Keratinocyte (primary cell): ENCODE measurements at regions not wholly inside any gene's neighbourhood (a gene's known extent, or its start where the extent isn't known, plus 50 kb on each side); places are given as distances from the start of the nearest gene placed in this dataset.

Experiments used
- DNase-seq: peaks from one replicate; pipeline ENCODE4 v3.0.0-alpha.2; 2011; ENCODE audit warnings: low read depth, missing footprints, low spot score
- FAIRE-seq: peaks from 2 replicates; lab custom pipeline; 2011; peaks lifted over from hg19 to GRCh38; lab: Jason Lieb, UNC
- H2AFZ ChIP-seq: 2 replicates; pipeline ENCODE4 v1.6.0; 2012; ENCODE audit warnings: low read length, control low read depth, inconsistent platforms; ENCODE audit not compliant: control insufficient read depth
- H3K27ac ChIP-seq: 2 replicates; pipeline ENCODE4 v1.5.1; 2011; ENCODE audit warnings: low read length; ENCODE audit not compliant: control insufficient read depth, insufficient read depth
- H3K27me3 ChIP-seq: 3 replicates; pipeline ENCODE4 v1.6.0; 2011; ENCODE audit warnings: low read length; ENCODE audit not compliant: control insufficient read depth, insufficient read depth; ENCODE audit errors: extremely low read depth
- H3K36me3 ChIP-seq, 2 experiments: 2 replicates in 1 of 2; 3 replicates in 1 of 2; pipeline ENCODE4 v1.5.1; 2011; ENCODE audit warnings: low read length in 2 of 2, mild to moderate bottlenecking in 1 of 2; ENCODE audit not compliant: control insufficient read depth in 2 of 2, insufficient read depth in 2 of 2; ENCODE audit errors: extremely low read depth in 1 of 2
- H3K4me1 ChIP-seq: 3 replicates; pipeline ENCODE4 v1.5.1; 2011; ENCODE audit warnings: low read length; ENCODE audit not compliant: control insufficient read depth, insufficient read depth; ENCODE audit errors: extremely low read depth
- H3K4me2 ChIP-seq: 3 replicates; pipeline ENCODE4 v1.6.0; 2011; ENCODE audit warnings: low read depth, low read length; ENCODE audit not compliant: control insufficient read depth, insufficient read depth; ENCODE audit errors: extremely low read depth
- H3K4me3 ChIP-seq, 3 experiments: fragments of 200-600 bp in 1 of 3; sonication (generic) in 1 of 3; 2 replicates in 2 of 3; 3 replicates in 1 of 3; pipeline ENCODE4 v1.5.1; 2011 to 2016; ENCODE audit warnings: low read length in 3 of 3, mild to moderate bottlenecking in 3 of 3, control low read depth in 2 of 3, inconsistent platforms in 1 of 3, low read depth in 1 of 3, mixed read lengths in 1 of 3, mixed run types in 1 of 3, moderate library complexity in 1 of 3; ENCODE audit not compliant: control insufficient read depth in 2 of 3, insufficient read depth in 2 of 3; ENCODE audit errors: extremely low read depth in 1 of 3
- H3K79me2 ChIP-seq: 2 replicates; pipeline ENCODE4 v1.6.0; 2012; ENCODE audit warnings: low read length; ENCODE audit not compliant: control insufficient read depth, insufficient read depth
- H3K9ac ChIP-seq: 3 replicates; pipeline ENCODE4 v1.6.0; 2011; ENCODE audit warnings: low read length; ENCODE audit not compliant: control insufficient read depth, insufficient read depth; ENCODE audit errors: extremely low read depth
- H3K9me1 ChIP-seq: 3 replicates; pipeline ENCODE4 v1.6.0; 2011; ENCODE audit warnings: low read length; ENCODE audit not compliant: control insufficient read depth, insufficient read depth; ENCODE audit errors: extremely low read depth
- H3K9me3 ChIP-seq: 2 replicates; pipeline ENCODE4 v1.5.1; 2012; ENCODE audit warnings: low read depth, low read length; ENCODE audit not compliant: control insufficient read depth
- H4K20me1 ChIP-seq: 3 replicates; pipeline ENCODE4 v1.6.0; 2011; ENCODE audit warnings: low read length; ENCODE audit not compliant: control insufficient read depth, insufficient read depth; ENCODE audit errors: extremely low read depth
- CTCF ChIP-seq, 3 experiments: IDR thresholded peaks in 1 of 3; conservative IDR thresholded peaks in 1 of 3; optimal IDR thresholded peaks in 1 of 3; 2 replicates in 2 of 3; 3 replicates in 1 of 3; pipeline versions ENCODE3 to v1.5.1; 2011; ENCODE audit warnings: low read length in 3 of 3, mild to moderate bottlenecking in 3 of 3, moderate library complexity in 2 of 3, control low read depth in 1 of 3, inconsistent platforms in 1 of 3; ENCODE audit not compliant: insufficient read depth in 2 of 3; ENCODE audit errors: extremely low read depth in 1 of 3
- EZH2 ChIP-seq: IDR thresholded peaks from one replicate; pipeline ENCODE4 v1.6.1; 2012; ENCODE audit warnings: inconsistent platforms, mild to moderate bottlenecking, low read length, moderate library complexity
- dilution Hi-C: fragments of 300-500 bp; cut with MboI; formaldehyde crosslinking; loops from one replicate; pipeline ENCODE4 v1.7.0; 2020; ENCODE audit warnings: low sequenced_read_pairs; ENCODE audit not compliant: extremely low pct_ligation_motif_present

GRCh38 chr5:61802456-61802855 lies 470.4 kb downstream of the ZSWIM6 start:
- TF ChIP-seq EZH2, result no peak
- no peak for TF ChIP-seq CTCF (optimal IDR thresholded peaks at IDR 0.05 in 1 of 3, IDR thresholded peaks at IDR 0.05 in 1 of 3, conservative IDR thresholded peaks at IDR 0.05 in 1 of 3; ENCODE audit: extremely low read depth in 1 of 3, insufficient read depth in 2 of 3, low read length in 3 of 3)
- dilution Hi-C loops, result no loop called here
- FAIRE-seq, result no peak

GRCh38 chr5:61805101-61805500 lies 473.0 kb downstream of the ZSWIM6 start:
- peak; percentile 99 for FAIRE-seq
- Histone ChIP-seq H3K9ac (peak overlapping the region; percentile 26), H3K9me1 (no peaks in the 10 kb centered on the region), H3K27me3 (no peaks in the 10 kb centered on the region), H3K4me3 (peak overlapping the region in 2 of 3 experiments; percentile 16 to 36), H3K4me1 (peaks cover 31% of the 10 kb centered on the region), H3K4me2 (peak overlapping the region; percentile 78), H4K20me1 (no peaks in the 10 kb centered on the region), H3K9me3 (no peaks in the 10 kb centered on the region), H2AFZ (peak overlapping the region; percentile 89), H3K36me3 (no peaks in the 10 kb centered on the region), H3K79me2 (no peaks in the 10 kb centered on the region), H3K27ac (peak overlapping the region; percentile 51)
- dilution Hi-C loops, result no loop called here
- peak; percentile 61 for DNase-seq
- TF ChIP-seq CTCF (optimal IDR thresholded peaks at IDR 0.05 in 1 of 3, IDR thresholded peaks at IDR 0.05 in 1 of 3, conservative IDR thresholded peaks at IDR 0.05 in 1 of 3; ENCODE audit: extremely low read depth in 1 of 3, insufficient read depth in 2 of 3, low read length in 3 of 3), result no peak
- no peak for TF ChIP-seq EZH2

More at GRCh38 chr5:61802456-61802855, 470.4 kb downstream of the ZSWIM6 start:
- no peak overlapping the region for H2AFZ ChIP-seq
- H3K4me2 ChIP-seq, result no peak overlapping the region
- H3K9ac ChIP-seq, result no peak overlapping the region
- no peaks in the 10 kb centered on the region for H3K9me1 ChIP-seq
- H3K4me3 ChIP-seq, result no peak overlapping the region
- peaks cover 14% of the 10 kb centered on the region for H3K4me1 ChIP-seq
- H3K27ac ChIP-seq, result no peak overlapping the region
- no peaks in the 10 kb centered on the region for H4K20me1 ChIP-seq
- H3K27me3 ChIP-seq, result no peaks in the 10 kb centered on the region
- no peak for DNase-seq
- H3K79me2 ChIP-seq, result no peaks in the 10 kb centered on the region
- H3K36me3 ChIP-seq, result no peaks in the 10 kb centered on the region
- no peaks in the 10 kb centered on the region for H3K9me3 ChIP-seq
